HEK293T (cell line): ENCODE measurements at regions not wholly inside any gene's neighbourhood (a gene's known extent, or its start where the extent isn't known, plus 50 kb on each side); places are given as distances from the start of the nearest gene placed in this dataset.

Experiments used
- FOXK2 ChIP-seq: fragments of 450-650 bp; IDR thresholded peaks from 2 replicates; pipeline ENCODE4 v1.6.1; 2016; ENCODE audit warnings: mild to moderate bottlenecking
- L3MBTL2 ChIP-seq: fragments of 450-650 bp; conservative IDR thresholded peaks from 2 replicates; pipeline ENCODE4 v1.6.1; 2016; ENCODE audit warnings: mild to moderate bottlenecking
- SP1 ChIP-seq: fragments of 450-650 bp; IDR thresholded peaks from 2 replicates; pipeline ENCODE4 v1.6.1; 2017

- TF ChIP-seq FOXK2 (no peak), SP1 (no peak), L3MBTL2 (no peak)
Observed at GRCh38 chr4:180341926-180342325, 1901.3 kb upstream of the TENM3 start.
